Neural cell (in vitro differentiated cells): ENCODE measurements at regions not wholly inside any gene's neighbourhood (a gene's known extent, or its start where the extent isn't known, plus 50 kb on each side); places are given as distances from the start of the nearest gene placed in this dataset.
"Not testable (repeated sequence)": the region's sequence is repeated elsewhere in the genome, so short reads cannot be mapped to it uniquely, and the experiment has no call there.

ENCODE experiments used
- CTCF ChIP-seq: fragments of 450-650 bp; IDR thresholded peaks from 2 replicates; pipeline ENCODE4 v1.5.1; 2014; ENCODE audit warnings: antibody characterized with exemption, mild to moderate bottlenecking, moderate library complexity; ENCODE audit not compliant: poor library complexity, severe bottlenecking
- EP300 ChIP-seq: fragments of 450-650 bp; conservative IDR thresholded peaks from 2 replicates; pipeline ENCODE4 v1.6.1; 2014; ENCODE audit warnings: antibody characterized with exemption, mild to moderate bottlenecking, moderate library complexity; ENCODE audit not compliant: poor library complexity, severe bottlenecking
- EZH2 ChIP-seq: fragments of 200-600, 300-800 bp; shearing (Covaris generic), sonication (generic); IDR thresholded peaks from 2 replicates; pipeline ENCODE4 v1.6.1; 2014; ENCODE audit warnings: antibody characterized with exemption, low read length, borderline replicate concordance, mild to moderate bottlenecking; ENCODE audit not compliant: insufficient read depth, poor library complexity, severe bottlenecking
- REST ChIP-seq: IDR thresholded peaks from 2 replicates; pipeline ENCODE4 v1.6.1; 2012; ENCODE audit warnings: borderline replicate concordance
- TAF1 ChIP-seq: IDR thresholded peaks from 2 replicates; pipeline ENCODE4 v1.6.1; 2012; ENCODE audit warnings: low read depth

GRCh38 chr13:61089894-61090293, 325.8 kb downstream of the PCDH20 start:
- not testable (repeated sequence) for TF ChIP-seq EZH2, CTCF, EP300, TAF1, REST
